Hypothalamus (tissue), 51 donors: ENCODE measurements at regions not wholly inside any gene's neighbourhood (a gene's known extent, or its start where the extent isn't known, plus 50 kb on each side); places are given as distances from the start of the nearest gene placed in this dataset.
"Not testable (repeated sequence)": the region's sequence is repeated elsewhere in the genome, so short reads cannot be mapped to it uniquely, and the experiment has no call there.

Experiments used
- DNase-seq, 51 donors: peaks; one replicate each; lab custom pipeline; 2025; lab: John Stamatoyannopoulos, UW

DNA sequence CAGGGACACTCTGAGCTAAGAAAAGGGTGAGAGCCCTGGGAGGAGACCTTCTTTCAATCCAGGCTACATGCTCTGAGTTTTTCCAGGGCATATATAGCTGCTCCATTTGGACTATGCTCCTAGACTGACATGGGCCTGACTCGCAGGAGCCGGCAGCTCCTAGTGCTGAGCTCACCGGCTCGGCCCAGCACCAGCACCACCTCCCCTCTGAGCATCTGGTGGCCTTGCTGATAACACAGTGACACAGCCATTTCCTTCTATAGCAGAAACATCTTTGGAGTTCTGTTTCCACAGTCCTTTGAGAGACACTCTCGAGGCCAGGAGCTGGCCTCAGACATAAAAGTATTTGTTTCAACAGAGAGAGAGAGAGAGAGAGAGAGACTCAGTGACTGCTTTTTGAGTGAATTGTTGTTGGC lies 184.9 kb downstream of the TM9SF2 start:
- no peak for DNase-seq

- DNase-seq, result no peak
Measured at GRCh38 chr13:99681695-99682094, 180.4 kb downstream of the TM9SF2 start.

DNA sequence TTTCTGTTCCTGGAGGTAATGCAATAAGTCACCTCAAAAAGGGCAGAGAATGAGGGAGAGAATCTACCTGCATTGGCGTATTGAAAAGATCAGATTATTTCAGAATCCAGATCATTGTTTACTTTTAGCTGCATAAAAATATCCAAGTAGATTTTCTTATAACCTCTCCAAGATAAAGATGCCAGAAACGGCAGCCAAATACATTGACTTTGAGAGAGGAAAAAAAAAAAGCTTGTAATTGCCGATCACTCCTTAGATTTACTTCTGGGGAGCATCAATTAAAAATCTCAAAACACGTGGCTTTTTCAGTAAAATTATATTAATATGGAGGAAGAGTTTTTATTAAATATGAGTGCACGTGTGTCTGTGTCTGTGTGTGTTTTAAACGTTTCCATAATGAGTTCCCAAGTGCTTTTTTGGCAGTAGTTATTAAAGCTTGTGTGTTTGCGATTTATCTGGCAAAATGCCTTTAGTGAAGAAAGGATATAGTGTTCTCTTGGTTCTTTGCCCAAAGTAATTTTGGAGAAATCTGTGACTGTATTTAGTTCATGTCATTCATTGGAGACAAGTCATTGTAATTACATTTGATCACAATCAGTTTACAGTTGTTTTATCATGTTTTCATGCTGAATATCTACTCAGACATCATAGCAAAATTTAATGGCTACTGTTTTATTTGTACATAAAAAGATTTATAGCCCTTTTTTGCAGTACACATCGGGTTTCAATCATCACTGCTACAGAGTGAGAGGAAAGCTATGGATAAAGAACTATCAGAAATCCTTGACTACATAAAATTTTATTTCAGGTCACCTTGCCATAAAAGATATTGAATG lies 176.1 kb downstream of the TM9SF2 start:
- DNase-seq, result no peak

DNA sequence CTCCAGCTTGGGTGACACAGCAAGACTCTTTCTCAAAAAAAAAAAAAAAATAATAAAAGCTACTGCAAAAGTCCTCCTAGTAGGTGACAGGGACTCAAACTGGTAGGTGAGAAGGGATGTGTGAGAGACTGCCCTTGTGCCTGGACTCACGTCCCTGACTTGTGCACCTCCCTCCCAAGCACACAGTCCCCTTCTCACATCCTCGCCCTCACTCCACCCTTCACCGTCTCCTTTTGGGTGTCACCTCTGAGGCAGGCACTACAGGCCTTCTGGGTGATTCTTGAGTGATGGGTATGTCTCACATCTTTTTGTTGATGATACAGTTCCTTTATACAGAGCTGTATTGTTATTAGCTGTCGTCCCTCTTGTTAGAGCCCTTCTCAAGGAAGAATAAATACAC lies 170.5 kb downstream of the TM9SF2 start:
- DNase-seq, result no peak

- DNase-seq, result not testable (repeated sequence)
Measured at GRCh38 chr13:99669096-99669495, 167.8 kb downstream of the TM9SF2 start.

- DNase-seq, result no peak
Measured at GRCh38 chr13:99666146-99666805, 165.0 kb downstream of the TM9SF2 start.

- no peak for DNase-seq
Measured at GRCh38 chr13:99665711-99666110, 164.4 kb downstream of the TM9SF2 start.

DNA sequence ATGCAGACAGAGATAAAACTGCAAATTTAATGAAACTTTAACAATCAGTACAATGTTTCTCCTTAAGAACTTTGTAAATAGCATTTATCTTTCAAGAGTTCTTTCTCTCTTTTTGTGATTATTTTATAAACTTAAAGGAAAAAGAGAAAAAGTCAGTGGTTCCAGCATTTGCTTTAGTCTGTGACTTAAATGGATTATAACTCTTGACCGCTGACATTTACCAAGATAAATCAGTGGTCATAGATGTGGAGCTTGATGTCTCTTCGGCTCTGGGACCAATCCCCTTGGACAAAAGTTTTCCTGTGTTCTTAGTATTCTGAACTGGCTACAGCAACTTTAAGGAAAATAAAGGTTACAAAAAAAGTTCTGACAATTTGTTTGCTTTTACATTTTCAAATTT lies 162.6 kb downstream of the TM9SF2 start:
- no peak for DNase-seq

DNA sequence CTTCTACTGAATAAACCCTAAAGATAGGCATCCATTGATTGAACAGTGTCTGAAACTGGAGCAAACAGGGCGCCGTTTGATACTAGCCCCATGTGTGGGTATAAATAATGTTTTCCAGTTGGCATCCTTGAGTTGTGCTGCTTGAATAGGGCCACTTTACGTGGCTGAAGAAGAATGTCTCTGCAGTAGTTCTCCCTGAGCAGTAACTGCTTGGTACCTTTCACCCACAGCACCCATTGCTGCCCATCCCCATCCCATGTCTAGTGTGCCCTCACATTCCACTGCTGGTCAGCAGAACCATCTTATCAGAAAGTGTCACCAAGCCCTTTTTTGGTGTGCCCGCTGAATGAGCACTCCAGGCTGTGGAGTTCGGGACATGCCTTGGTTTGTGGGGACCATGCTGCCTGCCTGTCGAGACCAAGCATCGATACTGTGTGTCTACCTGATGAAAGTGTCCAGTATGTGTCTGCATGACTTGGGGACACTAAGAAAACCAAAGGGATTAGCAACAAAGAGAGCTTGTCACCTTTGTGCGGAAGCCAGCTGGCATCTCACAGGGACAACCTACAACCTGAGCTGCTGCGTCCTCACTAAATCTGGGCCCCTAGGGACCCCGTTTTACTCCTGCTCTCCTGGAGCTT lies 162.0 kb downstream of the TM9SF2 start:
- no peak for DNase-seq

GRCh38 chr13:99662678-99663077 lies 161.4 kb downstream of the TM9SF2 start:
- no peak for DNase-seq

DNA sequence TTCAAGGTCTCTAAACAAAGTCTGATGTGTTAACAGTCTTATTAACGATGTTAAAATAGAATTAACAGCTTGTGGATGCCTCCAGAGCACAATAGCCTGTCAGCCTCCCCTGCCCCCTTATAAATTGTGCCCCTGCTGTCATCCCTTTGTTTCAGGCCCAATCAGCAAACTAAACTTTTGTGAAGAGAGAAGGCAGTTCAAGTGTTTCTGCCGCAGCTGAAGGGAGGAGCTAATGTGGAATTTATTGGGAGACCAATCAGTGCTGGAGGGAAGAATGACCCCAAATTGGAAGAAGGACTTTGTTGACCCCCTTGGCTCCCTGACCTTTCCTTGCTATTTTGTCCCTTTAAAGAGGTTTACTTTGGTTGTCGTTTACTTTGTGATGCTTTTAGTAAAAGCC lies 160.5 kb downstream of the TM9SF2 start:
- DNase-seq, result no peak

DNA sequence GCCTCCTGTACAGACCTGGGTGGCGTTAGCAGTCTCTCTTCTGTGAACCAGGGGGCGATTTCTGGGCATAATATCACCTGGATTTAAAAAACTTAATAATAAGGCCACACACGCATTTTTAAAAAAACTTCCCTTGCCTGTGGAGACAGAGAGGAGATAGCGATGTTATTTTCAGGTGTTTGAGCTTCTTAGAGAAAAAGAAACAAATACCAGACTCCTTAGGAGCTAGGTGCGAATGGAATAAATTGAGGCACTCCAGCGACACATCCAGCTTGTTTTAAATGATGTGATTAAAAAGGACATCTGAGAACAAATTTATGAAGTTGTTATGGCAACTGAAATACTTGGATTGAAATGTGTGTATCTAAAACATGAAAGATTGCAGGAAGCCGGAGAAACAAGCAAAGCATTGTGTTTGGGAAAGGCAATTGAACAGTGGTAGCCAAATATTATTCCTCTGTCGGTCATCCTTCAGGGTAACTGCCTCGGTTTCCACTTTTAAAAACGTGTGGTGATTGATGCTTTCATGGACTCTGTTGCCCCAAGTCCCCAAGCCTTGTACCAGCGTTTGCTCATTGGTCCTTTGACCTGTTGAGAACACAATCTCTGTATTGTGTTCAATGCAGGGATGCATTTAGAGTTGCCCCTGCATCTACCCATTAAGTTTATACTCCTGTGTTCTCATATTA lies 158.7 kb downstream of the TM9SF2 start:
- DNase-seq, result no peak

DNA sequence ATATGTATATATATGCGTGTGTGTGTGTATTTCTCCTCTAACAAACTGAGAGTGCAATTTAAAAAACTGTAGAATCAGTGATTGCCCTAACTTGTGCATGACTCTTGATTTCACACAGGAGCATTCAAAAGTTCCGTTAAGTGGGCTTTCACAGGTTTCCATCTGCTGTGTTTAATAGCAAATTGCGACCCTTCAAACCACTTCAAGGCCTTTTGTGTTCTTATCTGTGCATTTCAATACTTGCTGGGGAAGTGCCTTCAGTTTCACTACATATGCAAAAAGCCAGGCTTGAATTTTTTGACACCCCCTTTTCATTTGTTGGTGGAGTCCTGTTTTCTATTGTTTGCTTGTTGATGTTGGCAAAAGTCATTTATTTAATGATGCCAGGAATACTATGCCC lies 158.0 kb downstream of the TM9SF2 start:
- DNase-seq, result no peak

GRCh38 chr13:99658261-99658991 lies 157.2 kb downstream of the TM9SF2 start:
- peak in 40 of 51 donors; percentile 6 to 75 (median 32) for DNase-seq

DNA sequence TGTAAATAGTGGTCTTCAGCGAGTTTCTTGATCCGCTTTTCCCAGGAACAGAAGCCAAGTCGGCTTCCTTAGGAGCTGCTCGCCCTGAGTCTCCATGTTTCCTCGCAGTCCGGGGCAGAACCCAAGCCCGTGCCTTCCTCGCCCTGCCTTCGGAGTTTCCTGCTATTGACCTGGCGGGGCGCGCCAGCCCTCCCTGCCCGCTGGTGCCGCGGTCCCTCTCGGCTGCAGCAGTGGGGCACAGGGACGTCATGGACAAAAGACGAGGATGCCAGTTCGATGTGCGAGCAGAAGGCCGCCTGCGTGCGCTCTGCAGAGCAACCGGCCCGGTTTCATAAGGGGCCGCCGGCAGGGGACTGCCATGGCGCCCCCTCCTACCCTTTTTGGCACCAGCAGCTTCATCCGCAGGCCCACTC lies 156.6 kb downstream of the TM9SF2 start:
- DNase-seq, result peak in 23 of 51 donors; percentile 6 to 55 (median 27)

DNA sequence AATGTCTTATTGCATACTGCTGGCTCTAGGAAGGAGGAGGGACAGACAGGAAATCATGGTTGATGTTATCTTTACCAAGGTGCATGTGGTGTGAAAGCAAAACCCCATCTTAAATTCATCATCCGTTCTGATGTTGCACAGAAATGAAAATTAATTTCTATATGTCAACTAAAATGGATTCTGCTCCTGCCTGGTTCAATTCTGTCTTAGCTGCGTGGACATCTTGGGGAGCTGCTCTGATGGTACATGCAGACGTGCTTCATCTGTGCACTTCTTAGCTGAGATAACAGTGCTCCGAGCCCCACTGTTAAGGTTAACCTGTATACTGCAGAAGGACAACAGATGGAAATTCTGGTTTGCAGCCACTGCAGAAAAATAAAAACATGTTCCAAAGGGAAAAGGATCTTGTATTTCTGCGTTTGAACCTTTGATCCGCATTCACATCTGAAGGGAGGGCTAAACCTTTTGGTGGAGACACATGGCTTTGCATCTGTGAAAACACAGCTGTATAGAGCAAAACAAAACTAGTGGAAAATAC lies 155.6 kb downstream of the TM9SF2 start:
- no peak for DNase-seq

- peak in 50 of 51 donors; percentile 4 to 82 (median 43) for DNase-seq
Measured at GRCh38 chr13:99656092-99656745, 154.9 kb downstream of the TM9SF2 start.

GRCh38 chr13:99655351-99656091 lies 154.2 kb downstream of the TM9SF2 start:
- DNase-seq, result peak in 1 of 51 donors; percentile 43

DNA sequence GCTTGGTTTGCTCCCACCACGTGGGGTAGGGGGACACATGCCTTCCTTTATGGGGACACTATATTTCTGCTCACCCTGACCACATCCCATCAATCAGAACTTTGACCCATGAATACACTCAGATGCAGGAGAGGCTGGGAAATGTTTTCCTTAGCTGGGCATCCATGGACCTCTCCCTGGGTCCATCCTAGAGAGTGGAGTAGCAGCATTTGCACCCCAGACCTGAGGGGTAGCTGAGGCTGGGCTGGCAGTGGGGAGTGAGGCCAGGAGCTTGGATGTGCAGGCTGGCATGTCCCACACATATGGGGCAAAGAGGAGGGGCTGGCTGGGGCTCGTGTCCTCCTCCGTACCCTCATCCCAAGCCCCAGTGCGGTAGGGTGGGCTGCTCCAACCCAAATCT lies 152.8 kb downstream of the TM9SF2 start:
- DNase-seq, result no peak
